Suppressor macrophage (primary cell): ENCODE measurements at regions not wholly inside any gene's neighbourhood (a gene's known extent, or its start where the extent isn't known, plus 50 kb on each side); places are given as distances from the start of the nearest gene placed in this dataset.
A peak's percentile ranks its signal among the peaks of the same experiment; 100 is the strongest.

Source experiments
- DNase-seq, 4 experiments: peaks; one replicate each; pipeline ENCODE4 v3.0.0-alpha.2; 2020 to 2022

GRCh38 chr7:115707258-115708012 lies 323.1 kb downstream of the TFEC start:
- no peak for DNase-seq

- no peak for DNase-seq
Measured at GRCh38 chr7:115704884-115705283, 325.7 kb downstream of the TFEC start.

- DNase-seq = no peak
Measured at GRCh38 chr7:115701141-115701540, 329.4 kb downstream of the TFEC start.

GRCh38 chr7:115694424-115694823 lies 336.1 kb downstream of the TFEC start:
- no peak for DNase-seq

- DNase-seq = no peak
Measured at GRCh38 chr7:115693779-115694178, 336.8 kb downstream of the TFEC start.

- no peak for DNase-seq
Measured at GRCh38 chr7:115689941-115690340, 340.6 kb downstream of the TFEC start.

- no peak for DNase-seq
Measured at GRCh38 chr7:115683093-115683492, 347.5 kb downstream of the TFEC start.

GRCh38 chr7:115682507-115682906 lies 348.1 kb downstream of the TFEC start:
- DNase-seq = no peak

GRCh38 chr7:115680921-115681320 lies 349.6 kb downstream of the TFEC start:
- DNase-seq = no peak

GRCh38 chr7:115679976-115680375 lies 350.6 kb downstream of the TFEC start:
- peak; percentile 14 to 55 (median 34) for DNase-seq

GRCh38 chr7:115679423-115679822 lies 351.1 kb downstream of the TFEC start:
- DNase-seq = no peak

GRCh38 chr7:115678086-115678982 lies 352.2 kb downstream of the TFEC start:
- no peak for DNase-seq

GRCh38 chr7:115676707-115677106 lies 353.9 kb downstream of the TFEC start:
- DNase-seq = no peak

- peak in 2 of 4 experiments; percentile 2 to 8 for DNase-seq
Measured at GRCh38 chr7:115676080-115676479, 354.5 kb downstream of the TFEC start.

GRCh38 chr7:115674467-115675024 lies 356.0 kb downstream of the TFEC start:
- DNase-seq = no peak

- no peak for DNase-seq
Measured at GRCh38 chr7:115672024-115672423, 358.5 kb downstream of the TFEC start.

GRCh38 chr7:115662676-115663075 lies 367.9 kb downstream of the TFEC start:
- DNase-seq = no peak

GRCh38 chr7:115662120-115662519 lies 368.4 kb downstream of the TFEC start:
- no peak for DNase-seq

- DNase-seq = no peak
Measured at GRCh38 chr7:115658223-115658622, 372.3 kb downstream of the TFEC start.

GRCh38 chr7:115654384-115655214 lies 376.0 kb downstream of the TFEC start:
- DNase-seq = no peak

GRCh38 chr7:115649429-115649828 lies 381.1 kb downstream of the TFEC start:
- DNase-seq = no peak

GRCh38 chr7:115647712-115648111 lies 382.9 kb downstream of the TFEC start:
- DNase-seq = no peak

GRCh38 chr7:115642194-115642593 lies 388.4 kb downstream of the TFEC start:
- DNase-seq = no peak
